ENCODE measurements at regions not wholly inside any gene's neighbourhood (a gene's known extent, or its start where the extent isn't known, plus 50 kb on each side); places are given as distances from the start of the nearest gene placed in this dataset.

GRCh38 chr7:124686543-124687171 is 78.9 kb downstream of the GPR37 start:
- DNase-seq (ENCODE audit: low read depth in 1 of 2, low spot score in 2 of 2) = no peak
- no peak for TF ChIP-seq BRCA1 (IDR thresholded peaks at IDR 0.05; ENCODE audit: low read depth, low read length)
- no peak for TF ChIP-seq POU5F1 (IDR thresholded peaks at IDR 0.05; ENCODE audit: low read depth, low read length)
- TF ChIP-seq ATF2 (IDR thresholded peaks at IDR 0.05; ENCODE audit: low read length) = no peak
- no peak for TF ChIP-seq SIRT6 (IDR thresholded peaks at IDR 0.05; ENCODE audit: low read length)
- no peak for TF ChIP-seq SRF (IDR thresholded peaks at IDR 0.05; ENCODE audit: low read depth, low read length)
- no peak for TF ChIP-seq CREB1 (IDR thresholded peaks at IDR 0.05)
- TF ChIP-seq FOSL1 (IDR thresholded peaks at IDR 0.05; ENCODE audit: insufficient read depth, low read depth, low read length) = no peak
- no peak for TF ChIP-seq E2F6 (IDR thresholded peaks at IDR 0.05)
- TF ChIP-seq KDM4A (IDR thresholded peaks at IDR 0.05; ENCODE audit: low read depth, low read length, severe bottlenecking) = no peak
- no peak for TF ChIP-seq EGR1 (IDR thresholded peaks at IDR 0.05; ENCODE audit: borderline replicate concordance, low read depth, low read length)

More at GRCh38 chr7:124686543-124687171, 78.9 kb downstream of the GPR37 start:
- Histone ChIP-seq H3K23me2 (ENCODE audit: low read depth, low read length) (no peaks in the 10 kb centered on the region), H3K79me1 (ENCODE audit: low read depth, low read length) (no peaks in the 10 kb centered on the region), H4K8ac (ENCODE audit: extremely low read depth, insufficient read depth, low read length) (no peak overlapping the region), H3K4me2 (ENCODE audit: insufficient read depth in 1 of 2, low read depth in 2 of 2, low read length in 2 of 2) (no peak overlapping the region), H3K56ac (replicated peaks; ENCODE audit: insufficient read length, low read depth, low read length) (no peak overlapping the region), H3K4me3 (ENCODE audit: extremely low read depth in 1 of 4, insufficient read depth in 2 of 4, low read depth in 3 of 4, low read length in 4 of 4) (no peak overlapping the region), H2AFZ (ENCODE audit: low read length) (no peak overlapping the region), H3K36me3 (ENCODE audit: control insufficient read depth in 2 of 4, insufficient read depth in 4 of 4, low read length in 3 of 4) (no peaks in the 10 kb centered on the region), H3K27ac (ENCODE audit: low read depth, low read length) (no peak overlapping the region), H2BK12ac (ENCODE audit: low read depth, low read length) (no peak overlapping the region), H3K14ac (ENCODE audit: insufficient read length) (no peak overlapping the region), H2BK15ac (ENCODE audit: low read length) (no peak overlapping the region), H3K4ac (replicated peaks; ENCODE audit: insufficient read length, low read depth, low read length) (no peak overlapping the region), H2BK20ac (ENCODE audit: low read length) (no peak overlapping the region), H4K5ac (ENCODE audit: insufficient read length, low read depth, low read length) (no peak overlapping the region), H3K9me3 (ENCODE audit: insufficient read depth in 2 of 2, low read depth in 1 of 2, low read length in 1 of 2) (no peaks in the 10 kb centered on the region), H3K79me2 (ENCODE audit: control insufficient read depth in 1 of 2, insufficient read depth in 2 of 2, low read length in 2 of 2) (no peaks in the 10 kb centered on the region), H4K91ac (replicated peaks; ENCODE audit: insufficient read length, low read length) (no peak overlapping the region), H3K27me3 (replicated peaks in 1 of 4; ENCODE audit: control insufficient read depth in 3 of 4, extremely low read depth in 1 of 4, insufficient read depth in 3 of 4, low read length in 3 of 4) (no peaks in the 10 kb centered on the region), H2BK5ac (ENCODE audit: low read depth, low read length) (no peak overlapping the region), H2BK120ac (replicated peaks; ENCODE audit: low read depth, low read length) (no peak overlapping the region), H3K9ac (replicated peaks in 1 of 4; ENCODE audit: extremely low read depth in 1 of 4, low read depth in 3 of 4, low read length in 3 of 4) (no peak overlapping the region), H3K18ac (ENCODE audit: extremely low read depth, low read length) (no peak overlapping the region), H2AK5ac (ENCODE audit: low read depth, low read length) (no peak overlapping the region), H3K4me1 (replicated peaks in 1 of 4; ENCODE audit: control insufficient read depth in 3 of 4, insufficient read depth in 4 of 4, low read length in 3 of 4) (no peaks in the 10 kb centered on the region), H4K20me1 (replicated peaks in 1 of 2; ENCODE audit: control insufficient read depth in 1 of 2, insufficient read depth in 2 of 2, low read length in 2 of 2) (no peaks in the 10 kb centered on the region), H3K23ac (ENCODE audit: insufficient read length) (no peak overlapping the region)
- no peak for FAIRE-seq
- POLR2A ChIA-PET (ENCODE audit: partially characterized antibody) = no interaction called here
- CTCF ChIA-PET (ENCODE audit: partially characterized antibody) = interaction anchor here (1.1 kb wide), 1 partner anchor 9 kb away, joined by 3 read pairs; no protein-coding TSS in a partner anchor
